ENCODE measurements at regions not wholly inside any gene's neighbourhood (a gene's known extent, or its start where the extent isn't known, plus 50 kb on each side); places are given as distances from the start of the nearest gene placed in this dataset.
"Not testable (repeated sequence)": the region's sequence is repeated elsewhere in the genome, so short reads cannot be mapped to it uniquely, and the experiment has no call there.

DNA sequence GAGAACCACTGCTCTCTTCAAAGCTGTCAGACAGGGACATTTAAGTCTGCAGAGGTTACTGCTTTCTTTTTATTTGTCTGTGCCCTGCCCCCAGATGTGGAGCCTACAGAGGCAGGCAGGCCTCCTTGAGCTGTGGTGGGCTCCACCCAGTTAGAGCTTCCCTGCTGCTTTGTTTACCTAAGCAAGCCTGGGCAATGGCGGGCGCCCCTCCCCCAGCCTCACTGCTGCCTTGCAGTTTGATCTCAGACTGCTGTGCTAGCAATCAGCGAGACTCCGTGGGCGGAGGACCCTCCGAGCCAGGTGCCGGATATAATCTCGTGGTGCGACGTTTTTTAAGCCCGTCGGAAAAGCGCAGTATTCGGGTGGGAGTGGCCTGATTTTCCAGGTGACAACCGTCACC is 150.8 kb downstream of the FAM170A start:
- not testable (repeated sequence) for TF ChIP-seq EZH2 (IDR thresholded peaks at IDR 0.05; ENCODE audit: insufficient read depth, poor library complexity, severe bottlenecking); EZH2phosphoT487 (IDR thresholded peaks at IDR 0.05; ENCODE audit: insufficient read depth, low read depth)

Data from GM23248 (cell line).